HG02840 (cell line): ENCODE measurements at regions not wholly inside any gene's neighbourhood (a gene's known extent, or its start where the extent isn't known, plus 50 kb on each side); places are given as distances from the start of the nearest gene placed in this dataset.
"Not testable (repeated sequence)": the region's sequence is repeated elsewhere in the genome, so short reads cannot be mapped to it uniquely, and the experiment has no call there.

Experiments used
- ATAC-seq: cut with Tn5 transposase; IDR thresholded peaks from one replicate; pipeline ENCODE4 v1.9.1; 2021; ENCODE audit warnings: mild to moderate bottlenecking, moderate library complexity, moderate number of reproducible peaks; ENCODE audit not compliant: unreplicated experiment, low FRiP score

DNA sequence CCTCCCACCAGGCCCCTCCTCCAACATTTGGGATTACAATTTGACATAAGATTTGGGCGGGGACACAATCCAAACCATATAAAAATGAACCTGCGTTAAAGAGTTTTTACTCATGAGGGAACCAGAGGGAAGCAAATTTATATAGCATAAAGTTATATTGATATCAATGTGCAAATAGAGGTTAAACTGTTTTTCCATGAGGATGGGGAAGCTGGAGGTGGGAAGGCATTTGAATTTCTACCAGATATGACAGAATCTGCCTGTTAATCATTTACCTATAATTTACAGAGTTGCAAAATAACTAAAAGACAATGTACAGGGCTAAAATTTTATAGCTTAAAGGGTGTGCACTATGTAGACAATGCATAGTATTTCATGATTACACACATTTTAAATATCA is 322.0 kb upstream of the FKBP1C start:
- no peak for ATAC-seq

DNA sequence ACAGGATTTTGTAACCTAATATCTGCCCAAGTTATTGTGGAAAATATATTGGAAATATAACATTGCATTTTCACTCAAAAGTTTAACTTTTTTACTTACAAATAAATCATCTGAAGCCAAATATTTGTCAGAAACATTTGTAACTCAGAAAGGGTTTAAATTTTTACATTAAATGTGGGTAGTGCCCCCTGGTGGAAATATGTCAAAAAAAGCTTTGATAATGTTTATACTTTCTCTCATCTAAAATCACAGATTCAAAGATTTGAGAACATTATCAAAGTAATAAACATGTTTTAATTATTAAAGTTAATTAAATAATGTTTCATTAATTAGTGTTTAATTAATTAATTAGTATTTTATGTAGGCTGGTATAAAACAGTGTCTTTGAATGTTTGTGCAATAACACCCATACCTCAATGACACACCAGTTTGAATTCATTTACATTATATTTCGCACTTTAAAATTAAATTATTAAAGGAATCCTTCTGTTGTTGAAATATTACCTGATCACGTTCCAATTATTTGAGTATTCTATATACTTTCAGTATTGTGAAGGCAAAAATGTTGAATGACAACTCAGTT is 320.1 kb upstream of the FKBP1C start:
- ATAC-seq, result no peak

DNA sequence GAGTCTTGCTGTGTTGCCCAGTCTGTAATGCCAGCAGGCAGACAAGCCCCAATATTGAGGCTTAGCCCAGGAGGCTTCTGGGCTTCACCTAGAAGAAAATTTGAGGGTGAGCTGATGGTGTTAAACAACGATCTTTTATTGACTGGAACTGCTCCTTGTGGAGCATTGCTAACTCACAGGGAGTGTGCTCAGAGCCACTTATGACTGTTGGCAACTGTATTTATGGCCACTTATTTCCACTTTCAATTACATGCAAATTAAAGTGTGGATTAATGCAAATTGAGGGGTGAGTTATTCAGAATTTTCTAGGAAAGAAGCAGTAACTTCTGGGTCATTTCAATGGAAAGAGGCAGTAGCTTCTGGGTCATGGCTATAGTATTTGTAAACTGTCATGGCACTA is 317.2 kb upstream of the FKBP1C start:
- no peak for ATAC-seq

DNA sequence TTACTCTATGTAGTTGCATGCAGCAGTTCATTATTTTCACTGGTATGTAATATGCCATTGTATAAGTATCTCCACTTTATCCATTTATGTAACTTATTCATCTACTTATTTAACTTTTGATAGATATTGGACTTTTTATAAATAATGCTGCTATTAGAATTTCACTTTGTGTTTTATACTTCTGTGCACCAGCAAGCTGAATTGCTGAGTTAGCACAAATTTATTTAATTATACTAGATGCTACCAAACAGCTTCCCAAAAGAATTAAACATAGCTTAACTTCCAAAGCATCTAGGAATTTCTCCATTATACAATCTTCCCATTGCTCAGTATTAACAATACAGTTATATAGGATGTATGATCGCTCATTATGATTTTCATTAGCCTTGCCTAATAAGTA is 308.0 kb upstream of the FKBP1C start:
- no peak for ATAC-seq

DNA sequence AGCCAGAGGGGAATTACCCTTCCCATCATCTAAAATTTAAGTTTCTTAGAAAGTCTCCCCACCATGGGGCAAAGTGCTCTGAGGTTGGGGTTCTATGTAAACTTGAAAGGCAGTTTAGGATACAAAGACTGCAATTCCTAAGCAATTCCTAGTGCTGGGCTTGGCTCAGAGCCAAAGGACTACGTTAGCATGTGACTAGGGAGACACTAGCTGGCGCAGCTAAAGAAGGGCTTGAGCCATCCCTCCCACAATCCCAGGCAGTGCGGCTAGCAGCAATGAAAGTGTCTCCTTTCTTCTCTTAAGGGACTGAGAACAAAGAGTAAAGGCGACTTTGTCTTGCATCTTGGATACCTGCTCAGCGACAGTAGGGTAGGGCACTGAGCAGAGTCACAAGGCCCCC is 306.6 kb upstream of the FKBP1C start:
- ATAC-seq, result no peak

DNA sequence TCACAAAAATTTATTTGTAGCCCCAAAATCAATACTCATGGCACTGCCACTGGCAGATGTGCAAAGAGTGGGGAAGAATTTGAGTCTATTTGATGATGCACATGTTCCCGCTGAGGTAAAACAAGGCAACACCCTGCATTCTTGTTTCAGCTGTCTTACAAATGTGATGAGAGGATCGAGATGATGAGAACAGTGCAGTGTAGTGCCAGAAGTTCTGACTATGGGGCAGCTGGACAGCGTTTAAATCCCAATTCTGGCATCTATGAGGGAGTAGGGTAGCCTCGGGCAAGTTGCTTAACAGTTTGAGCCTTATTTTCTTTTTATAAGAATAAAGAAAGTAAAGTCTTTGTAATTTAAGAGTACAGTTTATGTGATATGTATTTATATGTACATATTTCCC is 296.7 kb upstream of the FKBP1C start:
- ATAC-seq, result no peak

DNA sequence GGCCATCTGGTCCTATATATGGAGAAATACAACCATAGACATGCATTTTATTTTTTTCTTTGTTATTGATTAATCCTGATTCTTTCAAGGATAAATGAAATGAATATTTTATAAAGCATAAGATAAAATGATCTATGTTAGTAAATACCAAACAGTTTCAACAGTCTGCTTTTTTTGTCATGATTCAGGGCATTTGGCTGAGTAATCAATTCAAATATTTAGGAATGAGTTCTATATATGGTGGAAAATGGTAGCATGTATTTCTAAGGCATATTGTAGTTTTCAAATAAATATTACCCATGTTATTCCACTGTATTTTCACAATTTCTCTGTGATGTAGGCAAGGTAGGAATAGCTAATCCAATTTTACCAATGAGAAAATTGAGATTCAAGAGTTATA is 287.5 kb upstream of the FKBP1C start:
- ATAC-seq, result no peak

DNA sequence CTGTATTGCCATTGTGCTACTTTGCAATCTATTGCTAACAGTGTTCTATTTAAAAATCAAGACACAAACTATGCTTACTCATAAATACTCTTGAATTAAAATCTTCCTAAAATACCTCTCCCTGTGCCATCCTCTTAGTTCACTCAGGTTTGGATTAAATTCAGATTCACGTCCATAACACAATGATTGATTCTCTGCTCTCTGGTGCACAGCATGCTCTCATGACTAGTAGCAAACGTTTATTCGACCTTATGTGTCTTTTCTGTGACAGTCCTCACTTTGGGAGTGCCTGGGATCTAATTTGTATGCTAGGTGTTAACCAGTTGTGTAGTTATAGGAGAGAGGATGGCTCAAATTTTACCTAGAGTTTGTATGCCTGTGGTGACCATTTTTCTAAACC is 270.4 kb upstream of the FKBP1C start:
- ATAC-seq, result no peak

DNA sequence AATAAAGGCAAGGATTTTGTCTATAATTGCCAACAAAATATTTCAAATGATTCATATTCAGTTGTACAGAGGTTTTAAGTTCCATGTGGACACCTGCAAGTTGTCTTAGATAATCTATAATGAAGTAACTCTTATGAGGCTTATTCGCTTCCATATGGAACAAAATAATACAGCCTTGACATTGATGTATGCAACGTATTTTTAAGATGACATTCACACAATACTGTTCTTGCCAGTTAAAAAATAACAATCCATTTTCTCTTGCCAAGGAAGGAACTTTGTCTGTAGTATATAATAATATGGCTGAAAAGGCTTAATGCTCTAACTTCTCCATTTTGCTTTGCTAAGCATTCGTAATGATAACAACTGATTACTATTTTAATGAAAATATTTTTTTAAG is 269.3 kb upstream of the FKBP1C start:
- ATAC-seq, result no peak

DNA sequence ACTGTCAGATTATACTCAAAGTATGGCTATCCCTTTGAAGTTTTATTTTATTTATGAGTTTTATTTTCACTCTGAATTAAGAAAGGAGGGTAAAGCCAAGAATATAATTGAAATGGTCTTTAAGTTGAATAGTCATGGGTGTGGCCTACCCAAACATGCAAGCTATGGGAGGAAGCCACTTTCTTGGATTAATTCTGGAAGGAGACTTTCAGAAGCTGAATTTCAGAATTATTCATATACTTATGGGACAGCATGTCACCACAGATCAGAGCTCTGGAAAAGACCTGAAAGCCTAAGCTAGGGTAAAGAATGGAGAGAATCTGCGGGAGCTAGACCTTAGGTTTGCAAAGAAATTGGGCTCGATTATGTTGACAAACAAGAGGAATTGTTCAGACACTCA is 242.4 kb upstream of the FKBP1C start:
- ATAC-seq, result no peak

DNA sequence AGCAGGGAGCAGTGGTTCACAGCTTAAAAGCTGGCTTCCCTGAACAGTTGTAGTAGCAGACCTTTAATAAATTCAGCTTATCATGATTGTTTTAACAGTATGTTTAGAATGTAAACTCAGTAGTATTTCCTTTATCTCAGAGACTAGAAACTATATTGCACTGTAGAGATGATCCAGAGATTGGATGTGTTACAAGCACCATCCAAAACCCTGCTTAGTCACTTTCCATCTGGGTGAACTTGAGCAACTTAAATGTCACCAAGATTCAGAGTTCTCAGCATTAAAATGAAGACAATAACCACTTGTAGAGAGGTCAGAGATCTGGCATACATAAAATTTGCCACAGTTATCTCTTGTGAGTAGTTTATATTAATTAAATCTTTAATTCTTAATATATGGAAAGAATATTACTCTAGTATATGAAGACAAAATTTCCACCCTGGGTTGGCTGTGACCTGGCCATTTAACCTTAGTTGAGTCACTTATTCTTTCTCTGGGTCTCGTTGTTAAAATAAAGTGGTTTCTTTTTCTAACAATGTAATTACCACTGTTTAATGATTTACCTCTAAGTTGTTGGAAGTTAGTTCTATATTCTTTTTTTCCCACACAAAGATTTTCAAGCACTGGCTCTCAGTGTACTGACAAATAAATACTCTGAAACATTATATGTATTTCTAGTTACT is 239.2 kb upstream of the FKBP1C start:
- ATAC-seq, result no peak

DNA sequence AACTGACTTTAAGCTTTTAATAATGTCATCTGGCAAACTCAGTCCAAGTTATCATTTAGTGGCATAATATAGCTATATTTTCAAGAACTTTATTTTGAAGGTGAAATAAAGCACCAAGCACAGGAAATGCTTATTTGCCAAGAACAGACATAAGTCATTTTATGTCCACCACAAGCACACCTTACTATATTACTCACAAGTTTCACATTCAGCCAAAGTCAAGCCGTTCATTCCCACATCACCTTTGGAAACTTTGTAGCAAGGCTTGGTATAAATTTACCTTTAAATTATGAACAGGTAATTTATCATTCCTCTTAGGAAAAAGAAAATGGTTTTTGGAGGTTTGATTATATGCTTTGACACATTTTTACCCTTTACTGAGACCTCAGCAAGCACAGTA is 236.8 kb upstream of the FKBP1C start:
- ATAC-seq, result peak; percentile 57

DNA sequence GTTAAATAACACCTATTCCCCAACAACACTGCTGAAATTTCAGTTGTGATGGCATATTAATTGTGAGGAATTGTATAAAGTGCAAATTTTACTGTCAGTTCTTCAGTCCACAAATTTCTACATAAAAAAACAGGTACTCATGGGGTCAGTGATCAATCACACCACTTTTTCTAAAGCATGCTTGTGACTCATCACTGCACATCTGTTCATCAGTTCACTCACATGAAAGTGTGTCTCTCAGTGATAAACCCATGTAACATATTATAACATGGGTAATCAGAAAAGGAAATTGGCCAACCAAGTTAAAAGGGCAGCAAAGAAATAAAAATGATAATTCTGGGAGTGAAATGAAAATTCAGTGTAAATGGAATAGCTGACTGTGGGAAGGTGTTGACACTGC is 234.7 kb upstream of the FKBP1C start:
- no peak for ATAC-seq

DNA sequence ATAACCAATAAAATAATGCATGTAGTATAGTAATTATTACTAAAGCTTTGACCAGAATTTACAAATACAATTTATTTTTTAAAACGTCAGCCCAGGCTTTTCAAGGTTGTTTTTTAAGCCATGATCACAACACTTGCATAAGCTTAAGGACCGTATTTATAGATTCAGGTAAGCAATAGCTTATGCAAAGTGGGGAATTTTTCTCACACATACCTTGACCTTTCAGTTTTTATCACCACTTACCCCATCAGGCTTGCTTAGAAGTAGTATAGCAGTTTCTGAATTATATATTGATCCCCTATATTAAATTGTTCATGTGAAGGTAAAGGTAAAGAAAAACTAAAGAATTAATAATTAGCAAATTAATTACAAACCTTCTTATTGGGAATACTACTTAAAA is 232.3 kb upstream of the FKBP1C start:
- ATAC-seq, result no peak

DNA sequence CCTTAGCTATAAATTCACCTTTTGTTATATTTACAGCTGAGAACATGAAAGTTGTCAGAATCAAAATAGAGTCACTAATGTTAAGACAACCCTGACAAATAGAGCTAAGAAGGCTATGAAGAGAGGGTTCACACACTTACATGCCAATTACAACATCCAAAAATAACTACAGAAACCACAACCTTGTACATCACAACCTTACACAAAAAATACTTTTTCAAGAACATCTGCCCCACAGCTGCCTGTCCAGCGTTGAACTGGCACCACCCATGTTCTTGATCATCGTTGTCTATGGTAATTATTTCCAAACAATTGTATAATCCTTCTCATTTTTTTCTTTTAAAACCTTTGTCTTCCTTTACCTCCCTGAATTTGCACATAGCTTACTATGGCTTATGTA is 231.2 kb upstream of the FKBP1C start:
- no peak for ATAC-seq

DNA sequence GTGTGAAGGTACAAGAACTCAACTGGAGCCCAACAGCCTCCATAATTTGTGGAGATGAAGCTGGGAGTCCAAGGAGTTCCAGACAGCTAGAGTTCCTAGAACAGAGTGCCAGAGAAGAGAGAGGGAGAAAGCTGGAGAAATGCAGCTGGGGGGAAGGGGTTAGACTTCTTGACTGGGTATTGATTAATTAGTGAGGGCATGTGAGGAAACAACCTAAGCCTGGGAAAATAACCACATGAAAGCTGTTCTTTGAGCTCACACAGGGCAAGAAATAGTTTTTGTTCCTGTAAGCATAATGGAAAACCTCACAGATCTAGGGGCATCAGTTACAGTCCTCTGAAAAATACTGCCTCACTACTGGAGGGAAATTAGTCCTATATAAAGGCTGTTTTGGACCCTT is 230.5 kb upstream of the FKBP1C start:
- no peak for ATAC-seq

DNA sequence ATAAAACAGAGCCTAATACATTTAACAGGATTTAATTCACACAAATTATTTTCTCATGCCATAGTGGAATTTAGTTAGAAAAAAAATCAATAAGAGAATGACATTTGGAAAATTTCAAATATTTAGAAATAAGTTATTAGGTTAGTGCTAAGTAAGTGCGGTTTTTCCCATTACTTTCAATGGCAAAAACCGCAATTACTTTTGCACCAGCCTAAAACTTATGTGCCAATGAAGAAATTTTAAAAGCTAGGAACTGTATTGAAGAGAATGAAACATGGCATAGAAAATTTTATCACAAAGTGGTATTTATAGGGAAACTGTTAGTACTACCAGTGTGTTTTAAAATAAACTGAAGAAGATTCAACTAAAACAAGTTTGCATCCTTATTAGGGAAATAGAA is 228.3 kb upstream of the FKBP1C start:
- ATAC-seq, result no peak

DNA sequence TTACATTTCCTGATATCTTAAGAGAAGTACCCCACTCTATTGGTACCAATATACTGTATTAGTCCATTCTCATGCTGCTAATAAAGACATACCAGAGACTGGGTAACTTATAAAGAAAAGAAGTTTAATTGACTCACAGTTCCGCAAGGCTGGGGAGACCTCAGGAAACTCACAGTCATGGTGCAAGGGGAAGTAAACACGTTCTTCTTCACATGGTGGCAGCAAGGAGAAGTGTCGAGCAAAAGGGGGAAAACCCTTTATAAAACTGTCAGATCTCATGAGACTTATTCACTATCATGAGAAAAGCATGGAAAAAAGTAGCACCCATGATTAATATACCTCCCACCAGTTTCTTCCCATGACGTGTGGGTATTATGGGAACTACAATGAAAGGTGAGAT is 219.6 kb upstream of the FKBP1C start:
- ATAC-seq, result not testable (repeated sequence)

DNA sequence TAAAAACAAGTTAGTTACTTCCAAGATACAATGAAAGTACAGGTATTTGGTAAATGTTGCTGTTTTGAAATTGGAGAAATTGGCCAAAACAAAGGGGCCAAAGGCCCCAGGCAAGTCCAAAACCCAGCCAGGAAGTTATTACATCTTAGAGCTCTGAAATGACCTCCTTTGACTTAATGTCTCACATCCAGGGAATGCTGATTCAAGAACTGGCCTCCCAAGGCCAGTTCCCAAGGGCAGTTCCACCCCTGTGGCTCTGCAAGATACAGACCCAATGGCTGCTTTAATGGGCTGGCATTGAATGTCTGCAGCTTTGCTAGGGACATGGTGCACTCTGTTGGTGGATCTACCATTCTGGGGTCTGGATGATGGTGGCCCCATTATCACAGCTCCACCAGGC is 217.3 kb upstream of the FKBP1C start:
- no peak for ATAC-seq

DNA sequence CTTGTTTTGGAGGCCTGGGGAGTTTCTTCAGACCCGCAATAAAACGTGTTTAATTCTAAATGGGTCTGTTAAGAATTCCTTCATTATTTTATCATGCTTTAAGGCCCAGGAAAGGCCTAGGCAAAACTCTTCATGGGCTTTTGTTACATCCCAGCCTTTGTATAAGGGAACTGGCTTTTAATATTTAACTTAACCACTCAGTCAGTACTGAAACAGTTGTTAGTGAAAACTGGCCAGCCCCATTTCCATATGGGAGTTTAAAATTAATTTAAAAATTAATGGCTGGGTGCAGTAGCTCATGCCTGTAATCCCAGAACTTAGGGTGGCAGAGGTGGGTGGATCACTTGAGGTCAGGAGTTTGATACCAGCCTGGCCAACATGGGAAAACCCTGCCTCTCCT is 213.2 kb upstream of the FKBP1C start:
- ATAC-seq, result no peak

DNA sequence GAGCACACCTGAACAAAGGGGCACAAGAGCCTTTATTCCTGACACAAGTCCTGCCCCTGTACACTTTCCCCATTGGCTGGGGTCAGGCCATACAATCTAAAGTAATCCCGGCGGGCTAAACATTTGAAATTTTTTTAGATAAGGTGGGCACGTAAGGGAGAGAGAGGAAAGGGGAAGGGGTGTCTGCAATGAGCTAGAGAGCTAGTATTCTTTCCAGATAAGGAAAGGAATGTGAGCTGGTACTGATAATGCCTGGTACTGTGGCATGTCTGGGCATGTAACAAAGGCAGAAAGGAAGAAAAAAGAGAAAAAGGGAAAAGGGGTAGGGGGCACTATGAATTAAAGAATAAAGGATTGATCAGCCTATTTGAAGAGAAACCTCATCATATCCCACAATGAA is 212.0 kb upstream of the FKBP1C start:
- not testable (repeated sequence) for ATAC-seq

DNA sequence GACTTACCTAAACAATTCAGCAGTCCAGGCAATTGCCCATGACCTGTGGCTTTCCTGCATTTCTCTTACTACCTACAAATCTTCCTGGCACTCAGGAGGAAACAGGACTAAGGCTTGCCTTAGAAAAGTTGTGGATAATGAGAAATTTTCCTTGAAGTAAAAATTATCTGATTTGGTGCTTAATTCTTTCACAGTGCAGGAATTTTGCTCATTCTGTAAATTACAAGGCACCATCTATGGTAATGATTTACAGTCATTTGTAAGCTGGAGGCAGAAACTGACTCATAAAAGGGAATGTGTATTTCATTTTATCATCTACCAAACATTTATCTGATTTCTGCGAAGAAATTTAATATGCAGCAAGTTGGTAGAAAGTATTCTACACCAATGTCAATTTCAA is 211.5 kb upstream of the FKBP1C start:
- no peak for ATAC-seq

DNA sequence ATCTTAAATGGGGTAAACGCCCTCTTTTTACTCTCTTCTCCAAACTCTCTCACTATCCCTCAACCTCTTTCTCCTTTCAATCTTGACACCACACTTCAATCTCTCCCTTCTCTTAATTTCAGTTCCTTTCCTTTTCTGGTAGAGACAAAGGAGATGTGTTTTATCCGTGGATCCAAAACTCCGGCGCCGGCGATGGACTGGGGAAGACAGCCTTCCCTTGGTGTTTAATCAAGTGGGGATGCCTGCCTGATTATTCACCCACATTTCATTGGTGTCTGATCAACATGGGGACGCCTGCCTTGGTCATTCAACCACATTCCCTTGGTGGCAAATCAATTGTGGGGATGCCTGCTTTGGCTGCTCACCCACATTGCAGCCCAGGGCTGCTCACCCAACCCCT is 205.3 kb upstream of the FKBP1C start:
- ATAC-seq, result not testable (repeated sequence)
